ENCODE measurements at regions not wholly inside any gene's neighbourhood (a gene's known extent, or its start where the extent isn't known, plus 50 kb on each side); places are given as distances from the start of the nearest gene placed in this dataset.

DNA sequence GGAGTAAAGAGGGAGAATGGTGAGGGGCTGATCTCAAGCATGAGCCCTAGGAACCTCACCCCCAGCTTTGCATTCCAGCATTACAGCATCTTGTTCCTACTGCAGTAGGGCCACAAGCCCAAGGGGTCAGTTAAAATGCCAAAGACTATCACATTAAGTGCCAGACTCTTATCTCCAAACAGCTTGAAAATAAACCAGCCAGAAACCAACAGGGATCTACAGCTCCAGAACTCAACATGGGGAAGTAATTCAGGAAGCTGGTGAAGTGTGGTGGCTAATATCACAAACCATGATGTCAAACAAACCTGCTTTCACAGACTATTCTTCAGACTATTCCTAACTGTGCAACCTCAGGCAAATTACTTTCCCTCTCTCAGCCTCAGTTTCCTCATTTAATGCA is 278.3 kb downstream of the TNS1 start:
- intact Hi-C loops (cut with micrococcal nuclease; ENCODE audit: unreplicated experiment) (no loop called here), in situ Hi-C loops (cut with HindIII; ENCODE audit: extremely low pct_ligation_motif_present, low pct_unique_long_range_greater_than_20kb) (no loop called here)
- no peak for DNase-seq (ENCODE audit: low spot score)
- no peak overlapping the region for H3K4me2 ChIP-seq (ENCODE audit: low read depth, low read length)
- no peaks in the 10 kb centered on the region; the same call in 1 of the 2 replicates for H4K20me1 ChIP-seq (ENCODE audit: insufficient read depth, low read length)
- CTCF ChIA-PET (ENCODE audit: low intra/inter-chr PET ratio, low total read pairs), result no interaction called here
- BruUV-seq (replicated peaks), result no TSS peak
- no peak overlapping the region for H3K9ac ChIP-seq (ENCODE audit: insufficient read depth, low read depth, low read length)
- no peaks in the 10 kb centered on the region for H3K36me3 ChIP-seq (replicated peaks in 1 of 2; ENCODE audit: control insufficient read depth in 1 of 2, insufficient read depth in 2 of 2, low read length in 2 of 2)
- POLR2A ChIA-PET, result no interaction called here
- FAIRE-seq, result no peak
- H3K27me3 ChIP-seq (ENCODE audit: control insufficient read depth in 1 of 2, insufficient read depth in 2 of 2, low read length in 2 of 2), result peaks cover 1 to 38% of the 10 kb centered on the region in 2 experiments; a peak in 3 of 5 replicates
- H3K4me3 ChIP-seq (replicated peaks in 1 of 3; ENCODE audit: insufficient read depth in 1 of 3, low read depth in 2 of 3, low read length in 3 of 3), result no peak overlapping the region
- H3K79me2 ChIP-seq (ENCODE audit: insufficient read depth, low read length), result no peaks in the 10 kb centered on the region
- no peak overlapping the region for H2AFZ ChIP-seq (ENCODE audit: low read length)
- no peaks in the 10 kb centered on the region for H3K9me3 ChIP-seq (ENCODE audit: low read length)
- H3K4me1 ChIP-seq (ENCODE audit: insufficient read depth, low read length), result no peaks in the 10 kb centered on the region
- TF ChIP-seq KLF11 (CRISPR knock-in tag; IDR thresholded peaks at IDR 0.05), result no peak
- no peak for TF ChIP-seq ZMYM2 (CRISPR knock-in tag; IDR thresholded peaks at IDR 0.05)
- TF ChIP-seq TIGD3 (CRISPR knock-in tag; IDR thresholded peaks at IDR 0.05; ENCODE audit: borderline replicate concordance), result no peak
- no peak for TF ChIP-seq GABPA (IDR thresholded peaks at IDR 0.05; ENCODE audit: low read depth, low read length)
- TF ChIP-seq GABPA (CRISPR knock-in tag; IDR thresholded peaks at IDR 0.05; ENCODE audit: low read depth), result no peak
- TF ChIP-seq SETDB1 (CRISPR knock-in tag; IDR thresholded peaks at IDR 0.05; ENCODE audit: borderline replicate concordance), result no peak
- TF ChIP-seq HNRNPL (IDR thresholded peaks at IDR 0.05; ENCODE audit: low read depth, low read length), result no peak
- no peak for TF ChIP-seq HDAC6 (IDR thresholded peaks at IDR 0.05; ENCODE audit: low read depth, low read length)
- no peak for TF ChIP-seq TEF (CRISPR knock-in tag; IDR thresholded peaks at IDR 0.05)
- no peak for TF ChIP-seq HMG20A (CRISPR knock-in tag; IDR thresholded peaks at IDR 0.05; ENCODE audit: borderline replicate concordance)
- no peak for TF ChIP-seq GTF2F1 (IDR thresholded peaks at IDR 0.05; ENCODE audit: low read length)
- TF ChIP-seq TOE1 (CRISPR knock-in tag; IDR thresholded peaks at IDR 0.05), result no peak
- TF ChIP-seq, protein P1, sequence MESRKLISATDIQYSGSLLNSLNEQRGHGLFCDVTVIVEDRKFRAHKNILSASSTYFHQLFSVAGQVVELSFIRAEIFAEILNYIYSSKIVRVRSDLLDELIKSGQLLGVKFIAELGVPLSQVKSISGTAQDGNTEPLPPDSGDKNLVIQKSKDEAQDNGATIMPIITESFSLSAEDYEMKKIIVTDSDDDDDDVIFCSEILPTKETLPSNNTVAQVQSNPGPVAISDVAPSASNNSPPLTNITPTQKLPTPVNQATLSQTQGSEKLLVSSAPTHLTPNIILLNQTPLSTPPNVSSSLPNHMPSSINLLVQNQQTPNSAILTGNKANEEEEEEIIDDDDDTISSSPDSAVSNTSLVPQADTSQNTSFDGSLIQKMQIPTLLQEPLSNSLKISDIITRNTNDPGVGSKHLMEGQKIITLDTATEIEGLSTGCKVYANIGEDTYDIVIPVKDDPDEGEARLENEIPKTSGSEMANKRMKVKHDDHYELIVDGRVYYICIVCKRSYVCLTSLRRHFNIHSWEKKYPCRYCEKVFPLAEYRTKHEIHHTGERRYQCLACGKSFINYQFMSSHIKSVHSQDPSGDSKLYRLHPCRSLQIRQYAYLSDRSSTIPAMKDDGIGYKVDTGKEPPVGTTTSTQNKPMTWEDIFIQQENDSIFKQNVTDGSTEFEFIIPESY (CRISPR knock-in tag; IDR thresholded peaks at IDR 0.05), result no peak
- TF ChIP-seq ZNF225 (CRISPR knock-in tag; IDR thresholded peaks at IDR 0.05), result no peak
- TF ChIP-seq ZNF503 (CRISPR knock-in tag; IDR thresholded peaks at IDR 0.05), result no peak
- TF ChIP-seq CHD2 (IDR thresholded peaks at IDR 0.05; ENCODE audit: low read depth, low read length), result no peak
- no peak for ATAC-seq
- H3K27ac ChIP-seq (ENCODE audit: extremely low read length, insufficient read depth, low read length), result no peak overlapping the region
